ENCODE measurements at regions not wholly inside any gene's neighbourhood (a gene's known extent, or its start where the extent isn't known, plus 50 kb on each side); places are given as distances from the start of the nearest gene placed in this dataset.

- Histone ChIP-seq H3K9me3 (no peaks in the 10 kb centered on the region), H3K4me1 (no peaks in the 10 kb centered on the region), H3K27me3 (replicated peaks; ENCODE audit: control insufficient read depth, insufficient read depth, low read length) (no peaks in the 10 kb centered on the region), H3K4me3 (ENCODE audit: low read depth, low read length) (no peak overlapping the region), H3K36me3 (ENCODE audit: control insufficient read depth, insufficient read depth, low read length) (no peaks in the 10 kb centered on the region)
- ChIA-PET CTCF (no interaction called here), POLR2A (no interaction called here)
- BruUV-seq (replicated peaks) = no TSS peak
- Mint-ChIP-seq H3K9me3 (ENCODE audit: unreplicated experiment) (no peaks in the 10 kb centered on the region), H3K4me1 (ENCODE audit: low read depth, unreplicated experiment) (no peaks in the 10 kb centered on the region), H3K4me3 (ENCODE audit: unreplicated experiment) (no peak overlapping the region), H3K27ac (ENCODE audit: unreplicated experiment) (no peak overlapping the region), H3K27me3 (ENCODE audit: insufficient read depth, unreplicated experiment) (no peaks in the 10 kb centered on the region), H3K36me3 (ENCODE audit: insufficient read depth, unreplicated experiment) (no peaks in the 10 kb centered on the region)
- no peak for TF ChIP-seq CTCF (IDR thresholded peaks at IDR 0.05; ENCODE audit: insufficient read depth in 1 of 2, low read depth in 1 of 2, low read length in 1 of 2, severe bottlenecking in 1 of 2, unreplicated experiment in 1 of 2)
- no peak for DNase-seq
- intact Hi-C loops (cut with micrococcal nuclease; ENCODE audit: unreplicated experiment) = no loop called here
Observed at GRCh38 chr2:122078451-122078850, 323.0 kb downstream of the TSN start.

DNA sequence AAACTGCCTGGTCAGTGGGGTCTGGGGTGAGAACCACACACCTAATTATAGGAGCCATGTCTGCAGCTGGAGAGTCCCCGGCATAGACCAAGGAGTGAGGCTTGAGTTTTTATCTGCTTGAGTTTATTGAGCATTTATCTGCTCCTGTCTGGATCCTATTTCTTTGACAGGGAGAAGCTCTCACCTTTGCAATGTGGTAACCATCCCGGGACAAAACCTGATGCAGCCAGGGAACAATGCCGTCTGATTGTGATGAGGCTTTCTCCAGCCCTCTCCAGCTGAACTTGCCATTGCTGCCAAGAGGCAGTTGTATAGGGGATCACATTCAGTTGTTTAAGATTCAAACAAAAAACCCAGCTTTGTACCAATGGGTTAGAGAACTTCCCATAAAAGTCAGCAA is 324.4 kb downstream of the TSN start:
- no peak for TF ChIP-seq CTCF (IDR thresholded peaks at IDR 0.05; ENCODE audit: insufficient read depth in 1 of 2, low read depth in 1 of 2, low read length in 1 of 2, severe bottlenecking in 1 of 2, unreplicated experiment in 1 of 2)
- intact Hi-C loops (cut with micrococcal nuclease; ENCODE audit: unreplicated experiment) = no loop called here
- H3K27me3 ChIP-seq (replicated peaks; ENCODE audit: control insufficient read depth, insufficient read depth, low read length) = no peaks in the 10 kb centered on the region
- H3K4me1 ChIP-seq = no peaks in the 10 kb centered on the region
- no peaks in the 10 kb centered on the region for H3K36me3 ChIP-seq (ENCODE audit: control insufficient read depth, insufficient read depth, low read length)
- no peaks in the 10 kb centered on the region for H3K27me3 Mint-ChIP-seq (ENCODE audit: insufficient read depth, unreplicated experiment)
- H3K27ac Mint-ChIP-seq (ENCODE audit: unreplicated experiment) = no peak overlapping the region
- no peak for DNase-seq
- ChIA-PET POLR2A (no interaction called here), CTCF (no interaction called here)
- BruUV-seq (replicated peaks) = no TSS peak
- no peaks in the 10 kb centered on the region for H3K9me3 ChIP-seq
- no peak overlapping the region for H3K4me3 ChIP-seq (ENCODE audit: low read depth, low read length)
- H3K4me1 Mint-ChIP-seq (ENCODE audit: low read depth, unreplicated experiment) = no peaks in the 10 kb centered on the region
- H3K9me3 Mint-ChIP-seq (ENCODE audit: unreplicated experiment) = no peaks in the 10 kb centered on the region
- H3K4me3 Mint-ChIP-seq (ENCODE audit: unreplicated experiment) = no peak overlapping the region
- H3K36me3 Mint-ChIP-seq (ENCODE audit: insufficient read depth, unreplicated experiment) = no peaks in the 10 kb centered on the region

DNA sequence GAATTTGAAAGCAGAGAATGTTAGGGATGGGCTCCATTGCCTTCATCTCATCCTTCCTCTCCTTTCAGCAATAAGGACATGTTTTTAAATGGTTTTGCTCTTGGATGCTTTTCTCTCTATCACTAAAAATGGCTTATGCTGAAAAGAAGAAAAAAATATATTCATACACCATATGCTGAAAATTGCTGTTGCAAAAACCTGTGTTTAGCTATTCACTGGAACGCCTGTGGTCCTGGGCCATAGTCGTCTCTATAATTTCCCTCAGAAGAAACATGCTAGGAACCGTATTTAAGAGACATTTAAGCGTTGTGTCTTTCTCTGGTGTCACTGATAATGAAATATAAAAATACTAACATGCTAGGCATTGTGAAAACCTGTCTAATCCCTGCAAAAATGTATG is 324.9 kb downstream of the TSN start:
- POLR2A ChIA-PET = no interaction called here
- Mint-ChIP-seq H3K4me1 (ENCODE audit: low read depth, unreplicated experiment) (no peaks in the 10 kb centered on the region), H3K27ac (ENCODE audit: unreplicated experiment) (no peak overlapping the region), H3K4me3 (ENCODE audit: unreplicated experiment) (no peak overlapping the region), H3K27me3 (ENCODE audit: insufficient read depth, unreplicated experiment) (no peaks in the 10 kb centered on the region), H3K9me3 (ENCODE audit: unreplicated experiment) (no peaks in the 10 kb centered on the region), H3K36me3 (ENCODE audit: insufficient read depth, unreplicated experiment) (no peaks in the 10 kb centered on the region)
- Histone ChIP-seq H3K4me1 (no peaks in the 10 kb centered on the region), H3K4me3 (ENCODE audit: low read depth, low read length) (no peak overlapping the region), H3K36me3 (ENCODE audit: control insufficient read depth, insufficient read depth, low read length) (no peaks in the 10 kb centered on the region), H3K9me3 (no peaks in the 10 kb centered on the region), H3K27me3 (replicated peaks; ENCODE audit: control insufficient read depth, insufficient read depth, low read length) (no peaks in the 10 kb centered on the region)
- BruUV-seq (replicated peaks) = no TSS peak
- intact Hi-C loops (cut with micrococcal nuclease; ENCODE audit: unreplicated experiment) = no loop called here
- DNase-seq = no peak
- TF ChIP-seq CTCF (IDR thresholded peaks at IDR 0.05; ENCODE audit: insufficient read depth in 1 of 2, low read depth in 1 of 2, low read length in 1 of 2, severe bottlenecking in 1 of 2, unreplicated experiment in 1 of 2) = no peak
- CTCF ChIA-PET = no interaction called here
